ENCODE measurements at regions not wholly inside any gene's neighbourhood (a gene's known extent, or its start where the extent isn't known, plus 50 kb on each side); places are given as distances from the start of the nearest gene placed in this dataset.

- no peak for TF ChIP-seq EZH2 (IDR thresholded peaks at IDR 0.05; ENCODE audit: low read length, missing control alignments)
- no peak for TF ChIP-seq CTCF (conservative IDR thresholded peaks at IDR 0.05 in 1 of 2, IDR thresholded peaks at IDR 0.05 in 1 of 2; ENCODE audit: low read depth in 1 of 2, low read length in 2 of 2)
Observed at GRCh38 chr1:5769146-5769545, 223.1 kb downstream of the NPHP4 start.

Measured in fibroblast of lung (primary cell).